ENCODE measurements at regions not wholly inside any gene's neighbourhood (a gene's known extent, or its start where the extent isn't known, plus 50 kb on each side); places are given as distances from the start of the nearest gene placed in this dataset.
"Not testable (repeated sequence)": the region's sequence is repeated elsewhere in the genome, so short reads cannot be mapped to it uniquely, and the experiment has no call there.

- DNase-seq (ENCODE audit: low spot score) (no peak), ATAC-seq (no peak)
Observed at GRCh38 chr6:49118478-49118877, 344.6 kb downstream of the MMUT start.

GRCh38 chr6:49110916-49111315, 352.1 kb downstream of the MMUT start:
- DNase-seq (ENCODE audit: low spot score) = no peak
- no peak for ATAC-seq

- DNase-seq (ENCODE audit: low spot score); ATAC-seq: not testable (repeated sequence)
Observed at GRCh38 chr6:49097664-49098063, 365.4 kb downstream of the MMUT start.

- DNase-seq (ENCODE audit: low spot score) = no peak
- no peak for ATAC-seq
Observed at GRCh38 chr6:49097116-49097515, 365.9 kb downstream of the MMUT start.

- no peak for DNase-seq (ENCODE audit: low spot score)
- ATAC-seq = no peak
Observed at GRCh38 chr6:49088631-49089030, 374.4 kb downstream of the MMUT start.

- no peak for ATAC-seq
Observed at GRCh38 chr6:49087369-49087768, 375.7 kb downstream of the MMUT start.

GRCh38 chr6:49082611-49083010, 380.4 kb downstream of the MMUT start:
- ATAC-seq (no peak), DNase-seq (ENCODE audit: low spot score) (no peak)

More at GRCh38 chr6:49087369-49087768, 375.7 kb downstream of the MMUT start:
- DNase-seq (ENCODE audit: low spot score) = no peak

GRCh38 chr6:49072885-49073620, 390.0 kb downstream of the MMUT start:
- no peak for ATAC-seq
- no peak for DNase-seq (ENCODE audit: low spot score)

- no peak for ATAC-seq
Observed at GRCh38 chr6:49072146-49072545, 390.9 kb downstream of the MMUT start.

GRCh38 chr6:49070411-49070810, 392.6 kb downstream of the MMUT start:
- ATAC-seq (no peak), DNase-seq (ENCODE audit: low spot score) (no peak)

More at GRCh38 chr6:49072146-49072545, 390.9 kb downstream of the MMUT start:
- DNase-seq (ENCODE audit: low spot score) = no peak

- ATAC-seq (no peak), DNase-seq (ENCODE audit: low spot score) (no peak)
Observed at GRCh38 chr6:49054311-49054710, 408.7 kb downstream of the MMUT start.

GRCh38 chr6:49052901-49053300, 410.2 kb downstream of the MMUT start:
- ATAC-seq (no peak), DNase-seq (ENCODE audit: low spot score) (no peak)

GRCh38 chr6:49051281-49051680, 411.8 kb downstream of the MMUT start:
- no peak for DNase-seq (ENCODE audit: low spot score)
- no peak for ATAC-seq

GRCh38 chr6:49050584-49050983, 412.5 kb downstream of the MMUT start:
- ATAC-seq (no peak), DNase-seq (ENCODE audit: low spot score) (no peak)

GRCh38 chr6:49038294-49038822, 424.7 kb downstream of the MMUT start:
- no peak for ATAC-seq
- DNase-seq (ENCODE audit: low spot score) = no peak

GRCh38 chr6:49030251-49031020, 432.6 kb downstream of the MMUT start:
- ATAC-seq (no peak), DNase-seq (ENCODE audit: low spot score) (no peak)

GRCh38 chr6:49027644-49028043, 435.4 kb downstream of the MMUT start:
- DNase-seq (ENCODE audit: low spot score) (no peak), ATAC-seq (no peak)

GRCh38 chr6:49025273-49026240, 437.5 kb downstream of the MMUT start:
- no peak for DNase-seq (ENCODE audit: low spot score)
- ATAC-seq = no peak

GRCh38 chr6:49004801-49005200, 458.3 kb downstream of the MMUT start:
- ATAC-seq (no peak), DNase-seq (ENCODE audit: low spot score) (no peak)

- no peak for DNase-seq (ENCODE audit: low spot score)
- ATAC-seq = no peak
Observed at GRCh38 chr6:49003348-49003747, 459.7 kb downstream of the MMUT start.

All from left lobe of liver (tissue), 2 donors.